HT-29 (cell line): ENCODE measurements at regions not wholly inside any gene's neighbourhood (a gene's known extent, or its start where the extent isn't known, plus 50 kb on each side); places are given as distances from the start of the nearest gene placed in this dataset.

ENCODE experiments used
- DNase-seq: peaks from one replicate; pipeline ENCODE4 v3.0.0-alpha.2; 2015; ENCODE audit warnings: low spot score

- DNase-seq, result no peak
Measured at GRCh38 chr21:16811970-16812369, 700.9 kb upstream of the CXADR start.

GRCh38 chr21:16815243-16815642, 697.6 kb upstream of the CXADR start:
- DNase-seq, result no peak

GRCh38 chr21:16821588-16821987, 691.3 kb upstream of the CXADR start:
- no peak for DNase-seq

- no peak for DNase-seq
Measured at GRCh38 chr21:16829532-16829931, 683.3 kb upstream of the CXADR start.

GRCh38 chr21:16832791-16833190, 680.1 kb upstream of the CXADR start:
- no peak for DNase-seq

GRCh38 chr21:16834791-16835190, 678.1 kb upstream of the CXADR start:
- no peak for DNase-seq

GRCh38 chr21:16837321-16837720, 675.5 kb upstream of the CXADR start:
- DNase-seq, result no peak

GRCh38 chr21:16837721-16838120, 675.1 kb upstream of the CXADR start:
- no peak for DNase-seq

- DNase-seq, result no peak
Measured at GRCh38 chr21:16838331-16838730, 674.5 kb upstream of the CXADR start.

- no peak for DNase-seq
Measured at GRCh38 chr21:16840538-16840937, 672.3 kb upstream of the CXADR start.

- no peak for DNase-seq
Measured at GRCh38 chr21:16841975-16842695, 670.7 kb upstream of the CXADR start.

- no peak for DNase-seq
Measured at GRCh38 chr21:16842696-16843035, 670.2 kb upstream of the CXADR start.

GRCh38 chr21:16847211-16847610, 665.6 kb upstream of the CXADR start:
- no peak for DNase-seq

GRCh38 chr21:16851054-16851453, 661.8 kb upstream of the CXADR start:
- peak; percentile 17 for DNase-seq

GRCh38 chr21:16855164-16855667, 657.6 kb upstream of the CXADR start:
- DNase-seq, result no peak

- no peak for DNase-seq
Measured at GRCh38 chr21:16863362-16863905, 649.4 kb upstream of the CXADR start.

GRCh38 chr21:16863908-16864307, 648.9 kb upstream of the CXADR start:
- DNase-seq, result no peak

- DNase-seq, result no peak
Measured at GRCh38 chr21:16865632-16866031, 647.2 kb upstream of the CXADR start.

- no peak for DNase-seq
Measured at GRCh38 chr21:16866851-16867250, 646.0 kb upstream of the CXADR start.

- DNase-seq, result no peak
Measured at GRCh38 chr21:16870103-16870502, 642.7 kb upstream of the CXADR start.

- DNase-seq, result no peak
Measured at GRCh38 chr21:16872616-16873015, 640.2 kb upstream of the CXADR start.

- no peak for DNase-seq
Measured at GRCh38 chr21:16873176-16873575, 639.7 kb upstream of the CXADR start.

GRCh38 chr21:16873596-16873995, 639.2 kb upstream of the CXADR start:
- DNase-seq, result no peak

- DNase-seq, result no peak
Measured at GRCh38 chr21:16879479-16879878, 633.4 kb upstream of the CXADR start.
